Mononuclear cell (primary cell): ENCODE measurements at regions not wholly inside any gene's neighbourhood (a gene's known extent, or its start where the extent isn't known, plus 50 kb on each side); places are given as distances from the start of the nearest gene placed in this dataset.
"Not testable (repeated sequence)": the region's sequence is repeated elsewhere in the genome, so short reads cannot be mapped to it uniquely, and the experiment has no call there.

Experiments
- H3K27me3 ChIP-seq: 2 replicates; pipeline ENCODE4 v1.6.0; 2011; ENCODE audit warnings: low read length, control low read depth; ENCODE audit not compliant: insufficient read depth
- H3K4me1 ChIP-seq: 2 replicates; pipeline ENCODE4 v1.5.1; 2011; ENCODE audit warnings: mild to moderate bottlenecking, low read length, control low read depth; ENCODE audit not compliant: insufficient read depth
- H3K4me3 ChIP-seq: 2 replicates; pipeline ENCODE4 v1.5.1; 2011; ENCODE audit warnings: mild to moderate bottlenecking, low read length, moderate library complexity
- H3K9me3 ChIP-seq: 2 replicates; pipeline ENCODE4 v1.5.1; 2011; ENCODE audit warnings: low read depth, mild to moderate bottlenecking, control low read depth, low read length

DNA sequence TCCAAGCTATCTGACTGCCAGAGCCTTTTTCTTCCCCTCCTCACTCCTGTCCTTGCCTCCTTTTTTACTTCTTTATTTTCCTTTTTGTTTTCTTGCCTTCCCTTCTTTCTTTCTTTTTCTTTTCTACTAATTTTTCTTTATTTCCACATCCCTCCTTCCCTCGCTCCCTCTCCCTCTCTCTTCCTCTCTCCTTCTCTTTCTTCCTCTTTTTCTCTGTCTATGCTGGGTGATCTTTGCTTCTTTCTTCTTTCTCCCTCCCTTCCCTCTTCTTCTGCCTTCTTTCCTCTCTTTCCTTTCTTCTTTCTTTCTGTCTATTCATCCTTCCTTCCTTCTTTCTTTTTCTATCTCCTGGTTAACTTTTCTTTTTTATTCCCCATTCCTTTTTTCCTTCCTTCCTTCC lies 564.8 kb downstream of the NSUN3 start:
- Histone ChIP-seq H3K27me3 (no peaks in the 10 kb centered on the region), H3K9me3 (no peaks in the 10 kb centered on the region), H3K4me1 (no peaks in the 10 kb centered on the region), H3K4me3 (no peak overlapping the region)

DNA sequence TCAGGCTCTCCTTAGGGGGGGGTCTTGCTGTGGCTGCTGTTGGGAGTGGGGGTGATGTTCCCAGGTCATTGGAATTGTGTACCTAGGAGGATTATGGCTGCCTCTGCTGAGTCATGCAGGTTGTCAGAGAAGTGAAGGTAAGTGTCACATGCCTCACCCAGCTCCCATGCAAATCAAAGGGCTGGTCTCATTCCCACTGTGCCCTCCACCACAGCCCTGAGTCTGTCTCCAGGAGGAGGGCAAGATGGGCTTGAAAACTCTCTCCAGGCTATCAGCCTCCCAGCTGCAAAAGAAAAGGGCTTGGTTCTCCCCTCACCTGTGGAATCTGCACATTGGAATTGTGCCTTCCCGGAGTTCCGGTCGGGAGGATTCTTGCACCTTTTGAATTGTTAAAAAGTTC lies 580.5 kb downstream of the NSUN3 start:
- no peaks in the 10 kb centered on the region for H3K9me3 ChIP-seq

DNA sequence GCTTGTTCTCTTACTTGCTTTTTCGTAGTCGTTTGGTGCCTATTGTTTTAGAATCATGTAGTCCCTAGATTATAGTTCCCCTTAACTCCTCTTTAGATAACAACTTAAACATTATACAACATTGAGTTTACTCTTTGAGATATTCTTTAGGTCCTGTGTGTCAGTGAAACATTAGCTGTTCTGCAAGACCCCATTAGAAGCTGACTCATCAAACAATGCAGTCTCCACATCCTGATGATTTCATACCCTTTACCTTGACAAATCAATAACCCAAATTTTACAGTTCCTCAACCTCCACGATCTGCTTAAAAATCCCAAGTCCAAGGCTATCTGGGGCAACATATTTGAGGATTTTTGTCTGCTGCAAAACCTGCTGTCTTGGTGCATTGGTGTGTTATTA lies 582.9 kb downstream of the NSUN3 start:
- no peaks in the 10 kb centered on the region for H3K27me3 ChIP-seq
- no peaks in the 10 kb centered on the region for H3K4me1 ChIP-seq
- H3K4me3 ChIP-seq, result no peak overlapping the region
- H3K9me3 ChIP-seq, result no peaks in the 10 kb centered on the region

More for the DNA sequence above, 580.5 kb downstream of the NSUN3 start:
- Histone ChIP-seq H3K4me3 (no peak overlapping the region), H3K4me1 (no peaks in the 10 kb centered on the region), H3K27me3 (no peaks in the 10 kb centered on the region)

DNA sequence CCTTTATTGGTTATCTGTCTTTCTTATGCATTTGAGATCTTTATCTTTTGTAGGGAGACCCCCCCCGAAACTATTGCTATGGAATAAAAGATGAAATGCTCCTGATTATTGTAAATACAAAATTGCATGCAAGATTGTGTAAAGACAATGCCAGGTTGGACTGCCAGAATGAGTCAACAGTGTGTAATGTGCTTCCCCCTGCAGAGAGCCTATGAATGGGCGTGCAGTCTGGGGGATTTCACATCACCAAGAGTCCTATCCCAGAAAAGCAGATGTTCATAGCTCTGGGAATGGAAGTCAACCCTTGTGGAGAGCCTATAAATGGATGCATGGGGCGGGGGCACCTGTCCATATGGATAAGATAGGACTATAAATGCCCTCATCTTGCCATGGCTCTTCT lies 584.3 kb downstream of the NSUN3 start:
- no peaks in the 10 kb centered on the region for H3K27me3 ChIP-seq
- H3K4me1 ChIP-seq, result no peaks in the 10 kb centered on the region
- no peaks in the 10 kb centered on the region for H3K9me3 ChIP-seq
- no peak overlapping the region for H3K4me3 ChIP-seq

DNA sequence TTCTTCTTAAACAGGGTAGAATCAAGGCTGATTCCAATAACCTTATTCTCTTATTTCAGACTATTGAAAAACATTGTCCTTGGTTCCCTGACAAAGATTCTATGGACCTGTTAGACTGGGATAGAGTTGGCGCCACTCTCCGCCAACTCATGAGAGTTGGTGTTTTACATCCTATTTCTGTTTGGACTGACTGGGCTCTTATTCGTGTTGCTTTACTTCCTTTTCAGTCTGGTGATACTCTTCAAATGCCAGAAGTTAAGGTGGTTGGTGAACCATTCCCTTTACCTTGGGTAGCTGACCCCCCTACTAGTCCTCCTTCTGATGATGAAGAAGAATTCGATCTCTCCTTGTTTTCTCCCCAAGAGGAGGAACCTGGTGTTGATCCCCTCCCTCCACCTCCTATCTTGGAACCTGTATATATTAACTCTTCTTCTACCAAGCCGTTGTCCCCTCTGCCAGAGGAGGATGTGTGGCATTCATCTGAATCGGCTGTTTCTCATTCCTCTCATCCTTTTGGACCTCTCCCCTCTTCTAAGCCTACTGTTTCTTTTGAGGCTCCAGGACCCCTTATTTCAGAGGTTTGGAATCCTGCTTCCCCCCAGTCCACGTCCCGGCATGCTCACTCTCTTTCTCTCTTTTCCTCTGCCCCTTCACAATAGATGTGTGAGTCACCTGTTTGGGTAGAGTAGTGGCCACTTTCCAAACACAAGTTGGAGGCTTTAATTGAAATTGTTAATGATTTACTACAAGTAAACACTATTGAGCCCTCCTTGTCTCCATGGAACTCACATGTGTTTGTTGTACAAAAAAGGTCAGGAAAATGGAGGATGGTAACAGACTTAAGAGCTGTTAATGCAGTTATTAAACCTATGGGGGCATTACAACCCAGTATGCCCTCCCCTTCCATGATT lies 585.7 kb downstream of the NSUN3 start:
- H3K4me3 ChIP-seq, H3K9me3 ChIP-seq, H3K4me1 ChIP-seq, H3K27me3 ChIP-seq: not testable (repeated sequence)

DNA sequence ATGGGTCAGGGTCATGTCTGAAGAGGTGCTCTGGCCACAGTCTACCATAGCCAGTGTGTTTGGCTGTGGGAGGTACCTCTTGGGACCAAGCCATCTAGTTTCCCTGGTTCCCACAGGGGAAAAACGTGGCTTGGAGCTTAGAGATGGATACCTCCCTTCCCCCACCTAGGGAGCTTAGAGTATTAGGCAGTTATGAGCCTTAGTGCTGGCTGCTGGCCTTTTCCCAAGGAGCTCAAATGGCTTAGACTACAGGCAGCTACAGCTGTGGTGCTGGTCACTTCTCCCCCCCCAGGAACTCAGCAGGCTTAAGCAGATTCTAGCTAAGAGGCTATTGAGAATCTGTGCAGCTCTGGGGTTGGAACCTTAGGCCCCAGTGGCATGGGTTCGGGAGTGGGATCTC lies 591.2 kb downstream of the NSUN3 start:
- H3K4me1 ChIP-seq, result no peaks in the 10 kb centered on the region
- no peak overlapping the region for H3K4me3 ChIP-seq
- H3K27me3 ChIP-seq, result no peaks in the 10 kb centered on the region
- H3K9me3 ChIP-seq, result no peaks in the 10 kb centered on the region

DNA sequence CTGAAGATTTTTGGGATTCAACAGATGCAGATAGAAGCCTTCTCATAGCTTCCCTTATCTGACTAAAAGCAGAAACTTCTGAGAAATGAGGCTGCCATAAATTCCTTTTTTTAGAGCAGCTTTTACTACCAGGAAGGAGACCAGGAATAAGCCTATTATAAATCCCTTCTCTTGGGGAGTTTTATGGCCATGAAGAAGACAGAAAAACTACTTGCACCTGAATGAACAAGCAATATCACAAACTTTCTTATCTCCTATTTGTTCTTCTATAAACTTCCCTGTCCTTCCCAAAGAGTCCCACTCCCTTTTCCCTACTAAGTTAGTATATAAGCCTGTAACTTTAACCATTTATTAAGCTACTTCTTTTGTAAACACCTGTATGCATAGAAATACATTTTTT lies 603.1 kb downstream of the NSUN3 start:
- no peak overlapping the region for H3K4me3 ChIP-seq
- no peaks in the 10 kb centered on the region for H3K27me3 ChIP-seq
- no peaks in the 10 kb centered on the region for H3K9me3 ChIP-seq
- no peaks in the 10 kb centered on the region for H3K4me1 ChIP-seq

DNA sequence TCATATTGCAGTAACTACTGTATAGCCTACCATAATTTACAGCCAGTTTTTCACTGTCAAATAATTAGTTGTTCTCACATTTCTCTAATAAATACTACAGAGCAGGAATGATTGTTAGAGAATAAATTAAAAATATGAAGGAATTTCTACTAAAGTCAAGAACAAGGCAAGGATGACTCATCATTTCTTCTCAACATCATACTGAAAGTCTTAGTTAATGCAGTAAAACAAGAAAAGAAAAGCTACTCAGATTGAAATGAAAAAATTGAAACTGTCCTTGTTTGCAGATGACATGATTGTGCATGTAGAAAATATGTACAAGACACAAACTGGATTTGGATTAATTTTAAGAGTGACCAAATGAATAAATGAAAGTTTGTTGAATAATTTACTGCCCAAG lies 608.2 kb downstream of the NSUN3 start:
- Histone ChIP-seq H3K27me3 (no peaks in the 10 kb centered on the region), H3K4me3 (no peak overlapping the region), H3K9me3 (no peaks in the 10 kb centered on the region)

DNA sequence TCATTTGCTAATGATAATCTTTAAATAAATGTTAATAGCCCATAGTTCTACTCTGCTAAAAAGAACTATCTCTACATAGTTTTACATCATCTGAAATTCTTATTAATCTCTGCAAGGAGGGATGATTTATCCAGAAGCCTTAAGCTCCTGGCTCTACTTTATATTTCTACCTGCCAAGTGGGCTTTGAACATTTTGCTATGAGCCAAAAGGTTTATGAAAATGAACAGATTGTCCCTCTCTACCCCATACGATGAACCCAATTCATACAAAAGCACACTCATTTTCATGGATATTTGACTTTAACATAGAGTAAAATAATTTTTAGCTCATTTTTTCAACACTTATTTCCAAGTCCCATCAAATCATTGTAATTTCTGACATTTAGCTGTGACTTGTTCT lies 611.0 kb downstream of the NSUN3 start:
- Histone ChIP-seq H3K9me3 (no peaks in the 10 kb centered on the region), H3K4me3 (no peak overlapping the region), H3K27me3 (no peaks in the 10 kb centered on the region), H3K4me1 (no peaks in the 10 kb centered on the region)

More for the DNA sequence above, 608.2 kb downstream of the NSUN3 start:
- H3K4me1 ChIP-seq, result no peaks in the 10 kb centered on the region

DNA sequence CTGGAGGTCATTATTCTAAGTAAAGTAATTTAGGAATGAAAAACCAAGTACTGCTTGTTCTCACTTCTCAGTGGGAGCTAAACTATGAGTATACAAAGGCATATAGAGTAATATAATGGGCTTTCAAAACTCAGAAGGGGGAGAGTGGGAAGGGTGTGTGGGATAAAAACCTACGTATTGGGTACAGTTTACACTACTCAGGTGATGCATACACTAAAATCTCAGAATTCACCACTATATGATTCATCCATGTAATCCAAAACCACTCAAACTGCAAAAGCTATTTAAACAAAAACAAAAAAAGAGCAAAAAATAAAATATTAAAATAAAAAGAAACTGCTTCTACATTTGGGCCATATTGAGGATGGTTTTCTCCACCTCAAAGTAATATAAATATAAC lies 623.3 kb downstream of the NSUN3 start:
- Histone ChIP-seq H3K27me3 (no peaks in the 10 kb centered on the region), H3K9me3 (no peaks in the 10 kb centered on the region), H3K4me3 (no peak overlapping the region), H3K4me1 (no peaks in the 10 kb centered on the region)

DNA sequence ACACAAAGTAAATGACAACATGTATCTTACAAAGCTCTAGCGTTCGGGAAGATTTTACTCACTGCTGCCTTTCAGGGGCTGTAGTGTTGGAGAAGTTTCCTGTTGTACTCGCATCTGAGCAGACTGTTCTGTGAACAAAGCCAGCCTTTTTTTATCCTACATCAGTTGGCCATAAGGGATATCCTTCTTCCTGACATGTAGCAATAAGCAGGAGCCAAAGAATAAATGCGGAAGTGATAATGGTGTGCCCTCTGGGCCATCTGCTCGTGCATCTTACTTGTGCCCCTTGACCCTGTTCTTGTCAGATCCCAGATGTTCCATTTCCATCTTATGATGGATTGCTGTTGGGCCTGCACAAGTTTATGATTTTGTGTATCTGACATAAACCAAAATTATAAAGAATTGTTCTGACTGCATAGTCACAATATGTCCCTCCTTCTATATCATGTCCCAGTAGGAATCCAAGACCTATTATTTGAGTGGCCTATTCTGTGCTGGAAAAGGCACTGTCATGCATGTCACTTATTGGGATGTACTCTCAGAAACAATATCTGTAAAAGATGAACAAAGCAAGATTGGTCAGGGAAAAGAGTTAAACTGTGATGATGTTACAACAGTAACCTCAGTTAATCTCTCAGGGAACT lies 631.3 kb downstream of the NSUN3 start:
- no peak overlapping the region for H3K4me3 ChIP-seq
- no peaks in the 10 kb centered on the region for H3K4me1 ChIP-seq
- no peaks in the 10 kb centered on the region for H3K27me3 ChIP-seq
- no peaks in the 10 kb centered on the region for H3K9me3 ChIP-seq

DNA sequence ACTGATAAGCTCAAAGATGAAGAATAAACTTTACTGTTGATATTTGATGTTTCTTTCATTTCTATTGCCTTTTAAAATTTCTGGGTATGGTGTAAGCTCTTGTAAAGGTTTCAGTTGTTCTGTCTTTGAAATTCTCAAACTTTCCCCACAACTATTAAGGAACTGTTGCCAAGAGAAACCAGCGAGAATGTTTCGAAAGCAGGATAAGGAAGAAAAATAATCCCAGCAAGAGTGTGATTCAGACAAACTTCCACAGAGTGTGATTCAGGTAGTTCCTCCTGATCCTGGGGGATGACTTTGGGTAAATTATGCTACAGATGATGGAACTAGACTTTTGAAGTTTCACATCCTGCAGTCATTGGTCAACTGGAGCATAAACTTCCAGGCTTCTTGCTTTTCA lies 632.0 kb downstream of the NSUN3 start:
- no peaks in the 10 kb centered on the region for H3K9me3 ChIP-seq
- H3K4me1 ChIP-seq, result no peaks in the 10 kb centered on the region
- H3K27me3 ChIP-seq, result no peaks in the 10 kb centered on the region
- H3K4me3 ChIP-seq, result no peak overlapping the region

DNA sequence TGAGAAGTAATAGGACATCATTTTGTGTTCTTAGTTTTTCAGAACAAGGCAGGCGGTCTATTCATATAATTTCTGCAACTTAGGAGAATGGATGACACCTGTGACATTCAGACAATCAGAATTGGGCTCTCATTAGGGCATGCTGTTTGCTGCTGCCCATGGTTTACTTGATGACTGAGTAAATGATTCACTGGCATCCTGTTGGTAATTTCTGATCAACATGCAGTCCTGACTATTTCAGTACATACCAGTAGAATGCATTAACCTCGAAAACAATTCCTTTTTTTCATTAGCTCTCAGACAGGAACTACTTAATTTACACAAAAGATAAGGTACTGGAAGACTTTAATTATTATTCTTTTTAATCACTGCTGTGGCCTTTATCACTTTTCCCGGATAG lies 641.6 kb downstream of the NSUN3 start:
- Histone ChIP-seq H3K4me1 (no peaks in the 10 kb centered on the region), H3K4me3 (no peak overlapping the region), H3K9me3 (peaks cover 11% of the 10 kb centered on the region), H3K27me3 (no peaks in the 10 kb centered on the region)

DNA sequence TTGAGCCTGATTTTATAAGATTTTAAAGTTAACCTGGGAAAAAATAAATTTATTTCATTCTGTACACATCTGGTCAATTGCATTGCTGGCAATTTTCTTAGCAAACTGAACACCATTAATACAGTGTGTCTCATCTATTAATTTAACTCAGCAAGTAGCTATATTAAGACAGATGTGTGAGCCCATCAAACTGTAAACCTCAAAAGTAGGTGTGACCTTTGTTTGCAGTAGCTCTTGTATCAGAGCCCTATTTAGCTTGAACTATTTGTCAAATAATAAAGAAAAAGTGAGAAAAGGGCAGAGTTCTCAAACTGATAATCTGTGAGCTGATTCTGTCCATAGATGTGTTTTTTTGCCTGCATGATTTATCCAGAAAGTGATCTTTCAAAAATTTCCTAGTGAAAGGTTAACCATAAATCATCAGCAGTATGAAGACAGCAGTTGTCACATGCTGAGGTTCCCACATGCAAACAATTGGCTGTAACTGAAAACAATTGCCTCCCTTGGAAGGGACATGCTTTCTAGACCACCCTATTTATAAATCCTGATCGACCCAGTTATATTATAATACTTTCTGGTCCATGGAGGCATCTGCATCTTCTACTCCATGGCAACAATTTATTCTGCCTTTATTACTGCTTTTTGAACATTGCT lies 646.5 kb downstream of the NSUN3 start:
- Histone ChIP-seq H3K4me1 (no peaks in the 10 kb centered on the region), H3K27me3 (no peaks in the 10 kb centered on the region), H3K4me3 (no peak overlapping the region)

DNA sequence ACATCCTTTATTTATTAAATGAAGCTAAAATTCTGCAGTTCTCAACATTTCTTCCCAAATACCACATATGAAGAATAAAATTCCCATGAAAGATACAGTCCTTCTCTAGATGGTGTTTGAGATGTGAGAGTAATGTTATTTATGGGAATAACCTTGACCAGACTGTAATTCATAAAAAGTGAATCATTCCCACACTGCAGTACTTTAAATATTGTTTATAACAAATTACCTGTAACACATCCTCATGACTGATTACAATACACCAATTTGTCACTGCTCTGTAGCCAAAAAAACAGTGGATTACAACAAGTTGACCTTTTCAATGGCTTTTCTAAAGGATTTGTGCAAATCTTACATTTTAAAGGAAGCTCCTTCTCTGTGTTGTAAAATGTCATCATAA lies 651.3 kb downstream of the NSUN3 start:
- Histone ChIP-seq H3K4me1 (no peaks in the 10 kb centered on the region), H3K4me3 (no peak overlapping the region), H3K9me3 (peaks cover 3% of the 10 kb centered on the region), H3K27me3 (no peaks in the 10 kb centered on the region)

More for the DNA sequence above, 646.5 kb downstream of the NSUN3 start:
- H3K9me3 ChIP-seq, result peaks cover 11% of the 10 kb centered on the region
